ENCODE measurements at regions not wholly inside any gene's neighbourhood (a gene's known extent, or its start where the extent isn't known, plus 50 kb on each side); places are given as distances from the start of the nearest gene placed in this dataset.

DNA sequence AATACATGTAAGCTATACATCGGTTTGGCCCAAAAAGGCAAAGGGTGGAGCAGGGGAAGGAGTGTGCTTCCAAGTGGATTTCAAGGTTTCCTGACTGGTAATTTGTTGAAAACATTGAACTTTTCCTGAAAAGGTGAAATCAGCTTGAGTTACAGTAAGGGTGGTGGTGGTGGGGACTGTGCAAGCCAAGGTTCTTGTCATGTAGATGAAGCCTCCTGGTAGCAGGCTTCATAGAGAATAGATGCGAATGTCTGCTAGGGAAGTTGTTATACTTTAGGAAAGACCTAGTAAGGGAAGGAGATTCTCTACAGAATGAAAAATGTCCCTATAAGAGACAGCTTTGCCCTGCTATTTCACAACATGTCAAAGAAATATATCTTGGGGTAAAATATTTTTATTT lies 528.2 kb upstream of the CBLB start:
- Histone ChIP-seq H3K9me3 (no peaks in the 10 kb centered on the region), H3K4me3 (no peak overlapping the region)

DNA sequence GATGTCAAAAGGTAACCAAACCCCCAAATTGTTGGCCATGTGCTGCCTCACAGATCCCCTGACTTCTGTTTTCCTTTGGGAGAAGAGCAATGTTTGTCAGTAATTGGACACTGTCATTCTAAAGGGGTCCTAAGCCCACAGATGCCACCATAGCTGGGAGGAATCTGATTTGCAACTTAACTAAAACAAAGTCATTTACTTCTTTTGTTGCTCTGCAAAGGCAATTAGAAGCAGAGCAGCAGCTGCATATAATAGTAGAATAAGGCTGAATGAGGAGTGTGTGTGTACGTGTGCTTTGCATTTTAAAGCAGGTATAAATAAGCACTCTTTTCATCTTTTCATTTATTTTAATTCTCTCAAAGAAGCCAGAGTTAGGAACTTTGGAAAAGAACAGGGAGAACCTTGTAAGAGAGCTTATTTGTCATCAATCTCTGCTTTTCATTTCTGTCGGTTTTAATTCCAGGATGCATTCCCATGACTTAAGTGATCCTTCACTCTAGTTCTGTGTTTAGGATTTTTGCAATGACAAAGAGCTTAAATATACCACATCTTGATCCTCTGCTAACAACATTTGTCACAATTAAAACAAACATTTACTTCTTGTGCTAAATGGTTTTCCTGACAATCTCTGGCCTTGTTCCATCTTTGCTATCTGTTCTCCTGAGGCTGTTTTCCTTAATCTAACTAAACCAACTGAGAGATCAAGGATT lies 530.2 kb upstream of the CBLB start:
- Histone ChIP-seq H3K36me3 (no peaks in the 10 kb centered on the region), H3K27me3 (no peaks in the 10 kb centered on the region), H3K27ac (no peak overlapping the region), H3K9me3 (no peaks in the 10 kb centered on the region), H3K4me3 (no peak overlapping the region), H3K4me1 (no peaks in the 10 kb centered on the region)
- intact Hi-C loops (cut with DNase I; ENCODE audit: low total_unique reads), result no loop called here
- TF ChIP-seq POLR2A (IDR thresholded peaks at IDR 0.05), result no peak
- TF ChIP-seq, protein P1, sequence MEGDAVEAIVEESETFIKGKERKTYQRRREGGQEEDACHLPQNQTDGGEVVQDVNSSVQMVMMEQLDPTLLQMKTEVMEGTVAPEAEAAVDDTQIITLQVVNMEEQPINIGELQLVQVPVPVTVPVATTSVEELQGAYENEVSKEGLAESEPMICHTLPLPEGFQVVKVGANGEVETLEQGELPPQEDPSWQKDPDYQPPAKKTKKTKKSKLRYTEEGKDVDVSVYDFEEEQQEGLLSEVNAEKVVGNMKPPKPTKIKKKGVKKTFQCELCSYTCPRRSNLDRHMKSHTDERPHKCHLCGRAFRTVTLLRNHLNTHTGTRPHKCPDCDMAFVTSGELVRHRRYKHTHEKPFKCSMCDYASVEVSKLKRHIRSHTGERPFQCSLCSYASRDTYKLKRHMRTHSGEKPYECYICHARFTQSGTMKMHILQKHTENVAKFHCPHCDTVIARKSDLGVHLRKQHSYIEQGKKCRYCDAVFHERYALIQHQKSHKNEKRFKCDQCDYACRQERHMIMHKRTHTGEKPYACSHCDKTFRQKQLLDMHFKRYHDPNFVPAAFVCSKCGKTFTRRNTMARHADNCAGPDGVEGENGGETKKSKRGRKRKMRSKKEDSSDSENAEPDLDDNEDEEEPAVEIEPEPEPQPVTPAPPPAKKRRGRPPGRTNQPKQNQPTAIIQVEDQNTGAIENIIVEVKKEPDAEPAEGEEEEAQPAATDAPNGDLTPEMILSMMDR (IDR thresholded peaks at IDR 0.05), result no peak
- DNase-seq, result no peak

More for the DNA sequence above, 528.2 kb upstream of the CBLB start:
- intact Hi-C loops (cut with DNase I; ENCODE audit: low total_unique reads), result no loop called here
- no peaks in the 10 kb centered on the region for H3K27me3 ChIP-seq
- TF ChIP-seq, protein P1 (IDR thresholded peaks at IDR 0.05), result no peak
- TF ChIP-seq POLR2A (IDR thresholded peaks at IDR 0.05), result no peak
- no peaks in the 10 kb centered on the region for H3K36me3 ChIP-seq
- no peaks in the 10 kb centered on the region for H3K4me1 ChIP-seq
- H3K27ac ChIP-seq, result no peak overlapping the region
- no peak for DNase-seq

DNA sequence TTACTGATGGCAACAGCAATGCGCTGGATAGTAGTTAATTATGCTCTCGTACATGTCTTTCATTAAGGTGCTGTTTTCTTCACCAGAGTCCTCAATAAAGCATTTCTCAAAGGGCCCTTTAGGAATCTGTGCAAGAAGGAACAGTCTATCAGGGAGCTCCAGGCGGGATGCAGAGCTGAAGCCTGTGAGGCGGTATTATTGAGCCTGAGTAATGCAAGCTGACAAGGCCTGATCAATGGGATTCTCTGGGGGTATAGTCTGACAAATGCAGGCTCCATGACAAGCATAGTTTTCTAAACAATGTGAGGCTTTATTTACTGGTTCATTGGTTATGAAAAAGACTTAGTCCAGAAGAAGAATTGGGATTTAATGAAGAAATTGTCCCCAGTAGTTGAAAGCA lies 530.9 kb upstream of the CBLB start:
- Histone ChIP-seq H3K27me3 (no peaks in the 10 kb centered on the region), H3K4me1 (no peaks in the 10 kb centered on the region), H3K27ac (no peak overlapping the region), H3K9me3 (no peaks in the 10 kb centered on the region), H3K36me3 (no peaks in the 10 kb centered on the region), H3K4me3 (no peak overlapping the region)
- no peak for DNase-seq
- TF ChIP-seq POLR2A (IDR thresholded peaks at IDR 0.05), result no peak
- TF ChIP-seq, protein P1 (IDR thresholded peaks at IDR 0.05), result no peak
- intact Hi-C loops (cut with DNase I; ENCODE audit: low total_unique reads), result no loop called here

DNA sequence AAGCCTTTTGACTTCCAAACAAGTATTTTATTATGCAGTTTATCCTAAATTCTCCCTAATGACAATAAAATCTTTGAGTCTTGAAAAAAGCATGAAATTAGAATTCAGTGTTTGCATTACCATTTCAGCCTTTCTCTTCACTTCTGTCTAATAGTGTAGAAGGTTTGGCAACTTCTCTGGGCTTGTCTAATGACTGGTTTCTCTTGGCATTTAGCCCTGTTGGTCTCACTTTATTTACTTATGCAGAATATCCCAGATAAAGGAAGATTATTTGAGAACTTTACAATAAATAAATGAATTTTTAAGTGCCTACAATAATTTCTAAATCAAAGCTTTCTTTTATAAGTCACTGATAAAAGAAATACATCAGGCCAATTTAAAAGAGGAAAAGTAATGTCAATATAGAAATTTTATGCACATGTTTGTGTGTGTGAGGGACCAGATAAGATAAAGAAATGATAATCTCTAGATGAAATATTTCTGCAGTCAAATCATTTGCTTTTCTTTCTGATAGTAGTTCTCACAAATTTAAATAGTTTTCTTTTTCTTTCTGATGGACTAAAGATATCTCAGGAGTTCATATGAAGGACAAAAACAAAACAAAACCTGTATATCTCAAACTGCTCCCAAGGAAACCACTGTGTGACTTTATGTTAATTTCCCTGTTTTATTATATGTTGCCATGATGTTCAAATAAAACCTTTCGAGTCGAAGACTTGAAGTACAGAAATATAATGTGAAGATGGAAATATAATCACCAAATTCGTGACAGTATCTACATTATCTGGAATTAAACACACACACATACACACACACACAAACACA lies 533.1 kb upstream of the CBLB start:
- TF ChIP-seq, protein P1 (IDR thresholded peaks at IDR 0.05), result no peak
- no peak for TF ChIP-seq POLR2A (IDR thresholded peaks at IDR 0.05)
- no peaks in the 10 kb centered on the region for H3K36me3 ChIP-seq
- no peak overlapping the region for H3K4me3 ChIP-seq
- H3K4me1 ChIP-seq, result no peaks in the 10 kb centered on the region
- no peaks in the 10 kb centered on the region for H3K9me3 ChIP-seq
- no peaks in the 10 kb centered on the region for H3K27me3 ChIP-seq
- intact Hi-C loops (cut with DNase I; ENCODE audit: low total_unique reads), result no loop called here
- DNase-seq, result no peak
- no peak overlapping the region for H3K27ac ChIP-seq

Data from uterus (tissue), 3 donors.